Upper lobe of left lung (tissue), 6 donors: ENCODE measurements at regions not wholly inside any gene's neighbourhood (a gene's known extent, or its start where the extent isn't known, plus 50 kb on each side); places are given as distances from the start of the nearest gene placed in this dataset.
"Not testable (repeated sequence)": the region's sequence is repeated elsewhere in the genome, so short reads cannot be mapped to it uniquely, and the experiment has no call there.

Experiments
- ATAC-seq, 2 donors: fragments of 200-7000 bp; cut with Tn5 transposase; one replicate each; pipeline ENCODE4 v1.9.1; 2022; ENCODE audit warnings: mild to moderate bottlenecking in 2 of 2, moderate library complexity in 2 of 2; ENCODE audit not compliant: low FRiP score in 2 of 2
- DNase-seq, 2 donors: peaks; one replicate each; pipeline ENCODE4 v3.0.0-alpha.2; 2019 to 2020
- H3K27ac ChIP-seq, 4 donors: fragments of 200-600 bp; sonication (generic); one replicate each; pipeline ENCODE4 v1.5.1; 2016 to 2019
- H3K27me3 ChIP-seq, 4 donors: fragments of 200-600 bp; sonication (generic); one replicate each; pipeline ENCODE4 v1.5.1; 2017 to 2019
- H3K36me3 ChIP-seq, 4 donors: fragments of 200-600 bp; sonication (generic); one replicate each; pipeline ENCODE4 v1.5.1; 2016 to 2019
- H3K4me1 ChIP-seq, 4 donors: fragments of 200-600 bp; sonication (generic); one replicate each; pipeline ENCODE4 v1.5.1; 2018 to 2019
- H3K4me3 ChIP-seq, 4 donors: fragments of 200-600 bp; sonication (generic); one replicate each; pipeline ENCODE4 v1.5.1; 2017 to 2019; ENCODE audit warnings: mild to moderate bottlenecking in 2 of 4, moderate library complexity in 1 of 4
- H3K9me3 ChIP-seq, 4 donors: fragments of 200-600 bp; sonication (generic); one replicate each; pipeline ENCODE4 v1.5.1; 2018 to 2019
- EP300 ChIP-seq, 4 donors: sonication (generic); formaldehyde crosslinking; IDR thresholded peaks; one replicate each; pipeline ENCODE4 v1.5.1; 2017; ENCODE audit warnings: antibody characterized with exemption in 4 of 4, control low read depth in 2 of 4
- POLR2A ChIP-seq, 4 donors: fragments of 450-650 bp; IDR thresholded peaks; one replicate each; pipeline ENCODE4 v1.5.1; 2016 to 2017; ENCODE audit warnings: antibody characterized with exemption in 4 of 4, mild to moderate bottlenecking in 2 of 4
- POLR2AphosphoS5 ChIP-seq, 2 donors: sonication (generic); formaldehyde crosslinking; IDR thresholded peaks; one replicate each; pipeline ENCODE4 v1.5.1; 2017; ENCODE audit warnings: antibody characterized with exemption in 2 of 2
- WGBS, 2 donors: methylation state at CpG; one replicate each; pipeline ENCODE4 v1.1.5; 2017 to 2018; 5-methylcytosine and 5-hydroxymethylcytosine counted together
- TF ChIP-seq, protein P1 (sequence below), 6 experiments: fragments of 450-650 bp in 4 of 6; fragments of 200-600 bp in 2 of 6; sonication (generic) in 2 of 6; IDR thresholded peaks; one replicate each; pipeline ENCODE4 v1.5.1; 2016 to 2019; ENCODE audit warnings: antibody characterized with exemption in 6 of 6
- donor health status: DM: no; HTN: no; CAD: no; lungs with moderate emphysema.
- donor health status: DM: no; HTN: yes; CAD: no; lungs with severe emphysema.

- no peak for ATAC-seq
- Histone ChIP-seq H3K9me3 (no peaks in the 10 kb centered on the region), H3K4me1 (no peaks in the 10 kb centered on the region), H3K4me3 (no peak overlapping the region), H3K36me3 (no peaks in the 10 kb centered on the region), H3K27ac (no peak overlapping the region), H3K27me3 (no peaks in the 10 kb centered on the region)
- no peak for DNase-seq
- 56 to 70% methylated on average over 5 of the region's 5 CpGs for WGBS, 2 donors
- no peak for TF ChIP-seq EP300 (IDR thresholded peaks at IDR 0.05)
- TF ChIP-seq POLR2A (IDR thresholded peaks at IDR 0.05) = no peak
- no peak for TF ChIP-seq POLR2AphosphoS5 (IDR thresholded peaks at IDR 0.05)
- TF ChIP-seq, protein P1, sequence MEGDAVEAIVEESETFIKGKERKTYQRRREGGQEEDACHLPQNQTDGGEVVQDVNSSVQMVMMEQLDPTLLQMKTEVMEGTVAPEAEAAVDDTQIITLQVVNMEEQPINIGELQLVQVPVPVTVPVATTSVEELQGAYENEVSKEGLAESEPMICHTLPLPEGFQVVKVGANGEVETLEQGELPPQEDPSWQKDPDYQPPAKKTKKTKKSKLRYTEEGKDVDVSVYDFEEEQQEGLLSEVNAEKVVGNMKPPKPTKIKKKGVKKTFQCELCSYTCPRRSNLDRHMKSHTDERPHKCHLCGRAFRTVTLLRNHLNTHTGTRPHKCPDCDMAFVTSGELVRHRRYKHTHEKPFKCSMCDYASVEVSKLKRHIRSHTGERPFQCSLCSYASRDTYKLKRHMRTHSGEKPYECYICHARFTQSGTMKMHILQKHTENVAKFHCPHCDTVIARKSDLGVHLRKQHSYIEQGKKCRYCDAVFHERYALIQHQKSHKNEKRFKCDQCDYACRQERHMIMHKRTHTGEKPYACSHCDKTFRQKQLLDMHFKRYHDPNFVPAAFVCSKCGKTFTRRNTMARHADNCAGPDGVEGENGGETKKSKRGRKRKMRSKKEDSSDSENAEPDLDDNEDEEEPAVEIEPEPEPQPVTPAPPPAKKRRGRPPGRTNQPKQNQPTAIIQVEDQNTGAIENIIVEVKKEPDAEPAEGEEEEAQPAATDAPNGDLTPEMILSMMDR (IDR thresholded peaks at IDR 0.05) = no peak
These were observed 345.2 kb upstream of the VRK2 start for GRCh38 chr2:57701391-57701791.

- H3K4me1 ChIP-seq = no peaks in the 10 kb centered on the region
- no peaks in the 10 kb centered on the region for H3K9me3 ChIP-seq
- WGBS, 2 donors = 64 to 73% methylated on average over 3 of the region's 3 CpGs
- H3K4me3 ChIP-seq = no peak overlapping the region
- no peaks in the 10 kb centered on the region for H3K27me3 ChIP-seq
- no peak for TF ChIP-seq EP300 (IDR thresholded peaks at IDR 0.05)
- TF ChIP-seq, protein P1 (IDR thresholded peaks at IDR 0.05) = no peak
- TF ChIP-seq POLR2AphosphoS5 (IDR thresholded peaks at IDR 0.05) = no peak
- TF ChIP-seq POLR2A (IDR thresholded peaks at IDR 0.05) = no peak
- no peak overlapping the region for H3K27ac ChIP-seq
- DNase-seq = no peak
- H3K36me3 ChIP-seq = no peaks in the 10 kb centered on the region
- ATAC-seq = peak in 1 of 2 donors; percentile 65
These were observed 343.2 kb upstream of the VRK2 start for GRCh38 chr2:57703407-57703806.

DNA sequence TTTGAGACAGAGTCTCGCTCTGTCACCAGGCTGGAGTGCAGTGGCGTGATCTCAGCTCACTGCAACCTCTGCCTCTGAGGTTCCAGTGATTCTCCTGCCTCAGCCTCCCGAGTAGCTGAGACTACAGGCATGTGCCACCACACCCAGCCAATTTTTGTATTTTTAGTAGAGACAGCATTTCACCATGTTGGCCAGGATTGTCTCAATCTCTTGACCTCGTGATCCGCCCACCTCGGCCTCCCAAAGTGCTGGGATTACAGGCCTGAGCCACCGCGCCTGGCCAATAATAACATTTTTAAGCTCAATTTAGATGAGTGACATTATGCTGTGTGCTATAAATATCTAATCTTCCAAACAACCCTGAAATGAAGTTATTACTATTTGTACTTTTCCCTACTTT lies 338.8 kb upstream of the VRK2 start:
- H3K27me3 ChIP-seq, H3K27ac ChIP-seq, H3K4me1 ChIP-seq, H3K4me3 ChIP-seq, ATAC-seq, H3K9me3 ChIP-seq, H3K36me3 ChIP-seq, DNase-seq: not testable (repeated sequence)
- WGBS, 2 donors = 87 to 88% methylated on average over 8 of the region's 8 CpGs

GRCh38 chr2:57711991-57712390 lies 334.6 kb upstream of the VRK2 start:
- WGBS, 2 donors = 93 to 100% methylated on average over 1 of the region's 1 CpG
- no peaks in the 10 kb centered on the region for H3K9me3 ChIP-seq
- H3K4me1 ChIP-seq = no peaks in the 10 kb centered on the region
- ATAC-seq (no peak), DNase-seq (no peak)
- no peak overlapping the region for H3K27ac ChIP-seq
- H3K36me3 ChIP-seq = no peaks in the 10 kb centered on the region
- no peaks in the 10 kb centered on the region for H3K27me3 ChIP-seq
- TF ChIP-seq EP300 (IDR thresholded peaks at IDR 0.05) (no peak), POLR2AphosphoS5 (IDR thresholded peaks at IDR 0.05) (no peak), POLR2A (IDR thresholded peaks at IDR 0.05) (no peak)
- TF ChIP-seq, protein P1 (IDR thresholded peaks at IDR 0.05) = no peak
- no peak overlapping the region for H3K4me3 ChIP-seq

- Histone ChIP-seq H3K9me3 (no peaks in the 10 kb centered on the region), H3K36me3 (no peaks in the 10 kb centered on the region), H3K4me1 (no peaks in the 10 kb centered on the region), H3K4me3 (no peak overlapping the region), H3K27me3 (no peaks in the 10 kb centered on the region), H3K27ac (no peak overlapping the region)
- ATAC-seq = peak; percentile 69 to 89
- no peak for DNase-seq
- WGBS, 2 donors = 24 to 26% methylated on average over 16 of the region's 16 CpGs
- no peak for TF ChIP-seq POLR2A (IDR thresholded peaks at IDR 0.05)
- TF ChIP-seq, protein P1 (IDR thresholded peaks at IDR 0.05) = peak in 5 of 6 experiments; percentile 39 to 48 (median 42)
These were observed 325.6 kb upstream of the VRK2 start for GRCh38 chr2:57720728-57721627.
